COLO829 (cell line): ENCODE measurements at regions not wholly inside any gene's neighbourhood (a gene's known extent, or its start where the extent isn't known, plus 50 kb on each side); places are given as distances from the start of the nearest gene placed in this dataset.

Experiments
- DNase-seq: peaks from one replicate; pipeline ENCODE4 v3.0.0; 2012; ENCODE audit warnings: low spot score

DNA sequence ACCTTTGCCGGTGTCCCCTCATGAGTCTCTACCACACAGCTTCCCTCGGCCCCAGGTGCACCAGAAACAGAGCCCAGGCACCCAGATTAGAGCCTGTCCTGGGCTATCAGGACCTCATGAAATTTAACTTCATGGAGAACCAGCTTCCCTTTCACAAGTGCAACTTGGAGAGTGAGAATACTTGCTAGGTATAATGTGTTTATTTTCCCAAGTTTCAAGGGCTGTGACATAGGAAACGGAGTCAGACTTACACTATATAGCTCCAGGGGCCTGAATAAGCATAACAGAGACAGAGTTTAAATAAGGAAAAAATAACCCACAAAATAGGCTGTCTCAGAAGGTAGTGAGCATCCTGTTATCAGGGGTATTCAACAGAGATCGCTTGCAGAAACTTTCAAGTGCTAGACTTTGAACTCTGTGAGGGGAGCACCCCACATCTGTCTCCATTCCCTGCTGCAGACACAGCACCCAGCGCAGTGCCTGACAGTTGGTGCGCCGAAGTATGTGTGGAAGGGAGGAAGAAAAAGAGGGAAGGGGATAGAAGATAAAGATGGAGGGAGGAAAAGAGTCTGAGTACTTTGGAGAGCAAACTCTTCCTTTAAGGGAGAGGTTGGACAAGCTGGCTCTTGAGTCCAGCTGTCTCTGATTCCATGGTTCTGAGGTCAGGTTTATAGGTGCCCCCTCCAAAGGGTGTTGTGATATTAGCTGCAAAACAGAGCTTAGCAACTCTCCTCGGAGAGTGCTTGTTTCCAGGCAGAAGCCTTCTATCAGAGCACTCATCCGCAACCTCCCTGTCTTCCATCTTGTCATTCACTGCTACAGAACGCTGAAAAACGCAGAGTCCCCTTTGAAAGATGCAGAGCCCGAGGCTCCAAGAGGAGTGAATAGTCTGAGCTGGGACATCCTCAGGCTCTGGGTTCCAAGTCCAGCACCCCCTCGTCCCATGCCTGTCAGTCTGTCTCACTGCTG is 84.8 kb downstream of the CPN2 start:
- DNase-seq = no peak

DNA sequence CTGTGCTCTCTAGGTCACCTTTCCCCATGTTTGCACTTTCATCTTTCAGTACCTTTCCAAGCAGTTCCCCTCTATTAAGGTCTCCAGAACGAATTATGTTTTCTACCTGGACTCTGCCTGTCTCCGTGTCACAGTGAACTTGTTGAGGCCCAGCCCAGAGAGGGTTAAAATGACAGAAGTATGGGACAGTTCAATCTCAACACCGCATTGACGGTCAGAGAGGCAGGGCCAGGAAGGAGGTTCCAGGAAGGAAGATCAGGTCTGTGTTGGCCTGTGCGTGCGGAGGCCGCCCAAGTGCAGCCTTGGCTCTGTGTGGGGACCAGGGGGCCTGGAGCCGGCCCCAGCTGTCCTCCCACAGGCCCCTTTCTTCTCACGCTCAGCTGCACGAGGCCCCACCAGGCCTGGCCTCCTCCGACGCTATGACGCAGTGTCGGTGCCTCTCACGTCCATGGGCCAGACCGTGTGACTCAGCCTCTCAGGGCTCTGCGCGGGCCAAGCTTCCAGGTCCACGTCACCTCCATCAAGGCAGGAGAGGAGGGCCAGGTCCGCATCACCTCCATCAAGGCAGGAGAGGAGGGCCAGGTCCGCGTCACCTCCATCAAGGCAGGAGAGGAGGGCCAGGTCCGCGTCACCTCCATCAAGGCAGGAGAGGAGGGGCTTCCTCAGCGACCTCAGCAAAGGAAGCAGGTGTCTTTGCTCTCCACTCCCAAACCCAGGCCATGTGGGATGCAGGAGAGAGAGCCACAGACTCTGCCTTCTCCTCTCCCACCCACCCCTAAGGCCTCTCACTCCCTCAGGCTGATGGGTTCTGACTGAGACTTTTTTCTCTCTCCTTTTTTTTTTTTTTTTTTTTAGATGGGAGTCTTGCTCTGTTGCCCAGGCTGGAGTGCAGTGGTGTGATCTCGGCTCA is 83.1 kb downstream of the CPN2 start:
- no peak for DNase-seq

DNA sequence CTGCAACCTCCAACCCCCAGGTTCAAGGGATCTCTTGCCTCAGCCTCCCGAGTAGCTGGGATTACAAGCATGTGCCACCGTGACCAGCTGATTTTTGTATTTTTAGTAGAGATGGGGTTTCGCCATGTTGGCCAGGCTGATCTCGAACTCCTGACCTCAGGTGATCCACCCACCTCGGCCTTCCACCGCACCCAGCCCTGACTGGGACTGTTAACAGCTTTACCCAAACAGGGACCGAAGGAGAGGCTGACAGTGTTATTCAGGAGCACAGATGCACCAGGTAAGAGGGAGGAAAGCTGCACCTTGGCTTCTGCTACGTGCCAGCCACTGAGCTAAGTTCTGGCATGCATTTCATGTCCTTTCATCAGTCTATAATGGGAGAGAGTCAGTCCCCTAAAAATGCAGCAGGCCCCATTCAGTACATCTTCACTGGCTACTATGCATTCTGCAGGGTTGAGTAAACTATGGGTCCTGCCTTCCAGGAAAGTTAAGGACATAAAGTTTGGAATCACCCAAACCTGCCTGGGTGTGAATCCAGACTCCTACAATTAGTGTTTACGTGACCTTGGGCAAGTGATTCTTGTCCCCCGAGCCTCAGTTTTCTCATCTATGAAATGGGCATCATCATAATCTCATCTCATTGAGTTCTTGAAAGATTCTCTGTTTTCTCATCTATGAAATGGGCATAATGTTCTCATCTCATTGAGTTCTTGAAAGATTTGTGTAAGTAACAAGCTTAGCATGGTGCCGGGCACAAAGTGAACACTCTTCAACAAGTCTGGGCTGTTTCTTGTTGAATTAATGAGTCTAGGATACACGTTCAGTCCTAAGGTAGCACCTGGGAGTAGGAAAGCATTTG is 82.2 kb downstream of the CPN2 start:
- DNase-seq = no peak

DNA sequence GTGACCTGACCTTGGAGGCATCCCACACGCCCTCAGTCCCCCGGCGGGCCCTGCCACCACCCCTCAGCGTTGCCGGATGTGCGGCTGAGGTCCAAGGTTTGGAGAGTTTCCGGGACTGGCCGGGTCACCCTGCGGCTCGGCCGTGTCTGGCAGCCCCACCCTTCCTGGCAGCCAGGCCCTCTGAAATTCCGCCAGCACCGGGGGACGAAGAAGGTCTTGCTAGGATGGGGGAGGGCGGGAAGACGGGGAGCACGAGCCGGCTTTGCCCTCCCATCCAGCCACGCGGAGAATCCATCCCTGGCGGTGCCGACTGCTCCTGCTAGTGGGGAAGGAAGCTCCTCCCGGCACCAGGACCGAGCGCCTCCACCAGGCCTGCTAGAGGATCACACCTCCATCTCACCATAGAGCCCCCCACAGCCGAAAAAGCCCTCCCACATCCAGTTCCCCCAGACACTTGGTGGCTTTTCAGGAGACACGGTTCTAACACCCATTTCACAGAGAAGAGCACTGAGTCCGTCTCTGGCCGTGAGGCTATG is 81.5 kb downstream of the CPN2 start:
- peak; percentile 74 for DNase-seq

DNA sequence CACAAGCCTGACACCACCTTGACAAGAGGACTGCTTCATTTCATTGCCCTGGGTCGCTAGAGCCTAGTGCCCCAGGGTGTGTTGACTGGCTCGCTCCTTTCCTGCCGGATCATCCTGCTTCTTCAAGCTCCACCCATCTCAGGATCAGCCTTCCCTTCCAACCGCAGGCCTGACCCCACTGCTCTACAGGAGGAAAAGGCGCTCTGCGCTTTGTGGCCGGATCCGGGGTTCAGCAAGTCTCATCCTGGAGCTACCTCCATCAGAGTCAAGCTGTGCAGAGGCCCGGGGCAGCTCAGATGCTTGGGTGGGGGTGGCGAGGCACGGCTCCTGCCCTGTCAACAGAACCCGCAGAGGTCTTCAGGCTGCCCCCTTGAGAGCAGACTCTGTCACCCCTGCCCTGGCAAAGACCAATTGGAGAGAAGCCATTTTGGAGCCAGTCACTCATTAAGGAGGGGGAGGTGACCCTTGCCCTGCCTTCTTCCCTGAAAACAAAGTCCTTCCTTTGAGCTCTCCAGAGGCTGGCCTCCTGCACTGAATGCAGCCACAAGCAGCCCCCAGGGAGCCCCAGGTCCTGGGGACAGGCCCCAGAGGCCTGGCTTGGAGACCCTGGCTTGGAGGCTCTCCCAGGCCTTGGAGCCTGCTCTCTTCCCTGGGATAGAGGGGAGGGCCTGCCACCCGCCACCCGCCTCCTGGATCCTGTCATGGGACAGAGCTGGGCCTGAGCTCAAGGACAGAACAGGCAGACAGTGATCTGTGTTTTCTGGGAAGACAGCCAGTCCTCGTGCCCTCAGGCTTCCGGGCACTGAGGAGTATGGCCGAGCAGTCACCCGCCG is 80.3 kb downstream of the CPN2 start:
- DNase-seq = peak; percentile 97

DNA sequence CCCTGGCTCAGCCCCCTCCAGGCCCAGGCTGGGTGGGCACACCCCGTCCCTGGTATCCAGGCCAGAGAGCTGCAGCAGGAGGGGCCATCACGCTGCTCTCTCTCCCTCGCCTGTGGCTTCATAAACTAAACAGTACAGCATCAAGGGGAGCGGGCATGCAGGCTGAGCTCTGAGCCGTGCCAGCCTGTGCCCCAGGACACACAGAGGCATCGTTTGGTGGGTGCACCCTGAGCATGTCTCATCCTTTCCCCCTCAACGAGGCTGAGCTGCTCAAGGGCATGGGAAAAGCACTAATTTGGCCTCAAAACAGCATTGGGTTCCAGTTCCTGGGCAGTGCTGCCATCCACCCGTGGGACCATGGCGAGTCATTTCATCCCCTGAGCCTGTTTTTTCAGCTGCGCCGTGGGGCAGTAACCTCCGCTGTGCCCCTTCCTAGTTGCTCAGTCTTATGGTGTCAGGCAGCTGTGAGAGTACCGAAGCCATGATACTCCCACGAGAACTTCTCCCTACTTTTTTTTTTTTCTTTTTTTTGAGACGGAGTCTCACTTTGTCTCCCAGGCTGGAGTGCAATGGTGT is 79.6 kb downstream of the CPN2 start:
- DNase-seq = no peak

DNA sequence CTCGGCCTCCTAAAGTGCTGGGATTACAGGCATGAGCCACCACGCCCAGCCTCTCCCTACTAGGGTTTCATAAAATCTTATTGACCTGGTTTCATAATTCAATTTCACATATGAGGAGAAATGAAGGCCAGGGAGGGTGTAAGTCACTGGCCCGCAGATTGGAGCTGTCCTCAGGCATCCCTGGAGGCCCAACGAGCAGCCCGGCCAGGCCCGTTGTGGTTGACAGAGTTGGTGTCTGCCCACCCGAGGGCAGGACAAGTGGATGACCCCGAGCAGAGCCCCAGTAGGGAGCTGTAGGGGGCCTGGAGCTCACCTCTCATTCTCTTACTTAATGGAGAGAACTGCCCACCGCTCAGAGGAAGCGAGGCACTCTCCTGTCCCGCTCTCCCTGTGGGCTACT is 78.9 kb downstream of the CPN2 start:
- no peak for DNase-seq

DNA sequence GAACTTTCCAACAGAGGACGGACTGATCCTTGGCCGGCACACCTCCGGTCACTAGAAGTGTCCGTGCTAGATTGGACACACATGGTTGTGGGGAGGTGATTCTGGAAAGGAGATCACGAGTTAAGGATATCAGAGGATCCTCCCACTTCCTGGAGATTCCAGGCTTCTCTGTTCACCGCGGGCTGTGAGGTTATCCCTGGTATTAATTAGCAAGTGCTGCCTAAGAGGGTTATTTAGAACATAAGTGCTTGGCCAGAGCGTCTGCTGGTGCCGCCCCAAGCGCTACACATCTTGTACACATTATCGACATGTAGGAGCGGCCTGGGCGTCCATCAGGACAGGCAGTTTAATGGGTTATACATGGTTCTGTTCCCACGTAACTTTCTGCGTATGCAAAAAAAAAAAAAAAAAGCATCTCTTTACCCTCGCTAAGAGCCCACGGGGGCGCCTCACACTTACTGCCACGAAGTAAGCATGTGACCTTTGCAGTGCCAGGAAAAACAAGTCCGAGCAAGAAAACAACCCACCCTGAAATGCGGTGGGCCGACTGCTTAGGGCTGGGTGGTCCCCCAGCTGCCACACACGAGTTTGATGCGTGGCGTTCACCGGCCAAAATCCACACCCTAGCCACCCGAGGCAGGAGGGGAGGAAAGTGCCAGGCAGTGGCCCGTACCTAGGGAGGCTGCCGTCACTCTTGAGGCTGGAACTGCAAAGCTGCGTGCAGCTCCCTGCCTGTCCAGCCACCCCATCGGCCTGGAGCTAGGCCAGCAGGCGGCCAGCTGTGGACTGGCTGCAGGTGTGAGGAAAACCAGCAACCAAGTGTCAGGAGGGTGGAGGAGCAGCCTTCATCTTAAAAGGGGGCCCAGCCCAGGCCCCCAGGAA is 78.0 kb downstream of the CPN2 start:
- peak; percentile 51 for DNase-seq

DNA sequence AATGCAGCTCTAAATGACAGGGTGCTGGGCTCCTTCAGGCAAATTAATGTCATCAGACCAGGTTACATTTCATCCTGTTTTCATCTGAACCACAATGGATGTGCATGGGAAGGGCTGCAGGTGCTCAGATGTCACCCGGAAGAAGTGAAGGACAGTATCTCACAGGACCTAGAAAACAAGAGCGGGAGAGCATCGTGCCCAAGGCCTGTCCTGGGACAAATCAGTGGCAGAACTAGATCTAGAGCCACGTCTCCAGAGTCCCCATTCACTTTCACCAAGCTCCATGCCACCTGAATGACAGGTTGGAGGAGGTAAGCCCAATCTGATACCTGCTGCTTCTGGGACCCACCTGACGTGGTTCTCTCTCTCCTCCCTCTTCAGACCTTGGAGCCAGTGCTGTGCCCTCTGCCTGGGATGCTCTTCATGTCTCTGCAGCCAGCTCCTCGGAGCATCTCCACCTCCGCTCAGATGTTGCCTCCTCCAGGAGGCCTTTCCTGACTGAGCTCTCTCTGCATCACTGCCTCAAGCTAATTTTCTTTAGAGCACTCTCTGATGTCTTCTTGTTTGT is 77.3 kb downstream of the CPN2 start:
- no peak for DNase-seq

DNA sequence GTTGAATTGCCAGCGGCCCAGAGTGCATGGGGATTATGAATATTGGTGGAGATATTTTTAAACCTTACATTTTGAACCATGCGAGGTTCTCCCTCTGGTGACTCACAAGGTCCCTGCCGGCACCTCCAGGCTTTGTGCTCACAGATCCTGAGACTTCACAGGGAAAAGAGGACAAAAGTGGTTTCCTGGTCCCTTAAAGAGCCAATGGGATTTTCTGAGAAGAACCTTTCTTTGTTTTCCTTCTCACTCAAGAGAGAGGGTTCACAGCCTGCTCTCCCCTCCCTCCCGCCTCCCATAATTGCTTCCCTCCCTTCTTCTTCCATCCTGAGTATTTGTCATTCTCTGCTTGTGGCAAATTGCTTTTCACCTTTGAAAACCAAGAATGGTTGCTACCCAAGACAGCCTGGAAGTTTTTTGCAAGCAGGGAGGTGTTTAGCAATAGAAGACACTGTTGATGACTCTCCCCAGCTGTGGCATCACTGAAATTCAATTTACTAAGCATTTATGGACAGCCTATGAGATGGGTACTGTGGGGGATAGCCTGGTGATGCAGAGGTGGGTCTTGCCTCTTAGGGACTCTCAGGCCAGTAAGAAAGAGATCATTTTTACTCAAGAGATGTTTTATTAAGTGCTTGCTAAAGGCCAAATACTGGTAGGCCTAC is 76.6 kb downstream of the CPN2 start:
- DNase-seq = no peak

DNA sequence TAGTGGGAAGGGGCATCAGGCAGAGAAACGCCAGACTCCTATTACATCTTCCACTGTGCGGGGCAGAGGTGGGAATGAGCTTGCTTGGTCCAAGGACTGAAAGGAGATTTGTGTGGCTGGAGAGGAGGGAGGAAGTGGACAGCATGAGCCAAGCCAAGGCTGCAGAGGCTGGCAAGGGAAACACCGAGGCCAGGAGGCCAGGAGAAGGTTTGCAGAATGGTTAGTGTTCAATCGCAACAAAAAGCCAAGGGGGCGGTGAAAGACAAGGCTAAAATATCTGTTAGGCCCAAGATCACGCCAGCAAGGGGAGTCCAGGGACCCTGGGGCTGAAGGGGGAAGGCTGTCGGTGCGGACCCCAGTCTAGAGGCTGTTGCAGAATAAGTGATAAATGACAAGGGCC is 75.8 kb downstream of the CPN2 start:
- no peak for DNase-seq

DNA sequence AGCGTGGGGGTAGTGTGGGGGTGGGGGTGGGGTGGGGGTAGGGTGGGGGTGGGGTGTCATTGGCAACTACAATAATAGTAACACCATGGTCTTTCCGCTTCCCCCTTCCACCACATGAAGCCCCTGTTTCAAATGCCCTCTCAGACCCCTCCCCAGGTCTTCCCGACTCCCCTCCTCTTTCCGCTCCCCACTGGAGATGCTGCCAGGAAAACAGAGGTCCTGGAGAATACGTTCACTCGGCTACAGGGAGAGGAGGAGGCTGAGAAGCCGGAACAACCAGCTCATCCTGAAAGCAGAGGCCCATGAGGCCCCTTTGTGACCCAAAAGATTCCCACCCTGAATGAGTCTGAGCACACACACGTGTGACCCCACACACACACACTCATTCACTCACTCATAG is 75.4 kb downstream of the CPN2 start:
- no peak for DNase-seq

DNA sequence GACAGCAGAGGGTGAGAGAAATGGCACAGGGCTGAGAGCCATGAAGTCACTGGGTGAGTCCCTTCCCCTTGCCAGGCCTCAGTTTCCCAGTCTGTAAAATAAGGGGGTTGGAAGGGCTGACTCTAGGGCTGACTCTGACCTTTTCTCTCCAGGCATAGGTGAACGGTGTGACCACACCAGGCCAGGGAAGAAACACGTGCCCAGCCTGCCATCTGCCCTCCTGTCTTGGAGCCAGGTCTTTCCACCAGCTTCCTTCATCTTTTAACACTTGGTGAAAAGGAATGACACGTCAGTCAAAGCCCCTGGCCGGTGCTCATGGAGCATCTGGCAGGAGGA is 74.4 kb downstream of the CPN2 start:
- DNase-seq = no peak

DNA sequence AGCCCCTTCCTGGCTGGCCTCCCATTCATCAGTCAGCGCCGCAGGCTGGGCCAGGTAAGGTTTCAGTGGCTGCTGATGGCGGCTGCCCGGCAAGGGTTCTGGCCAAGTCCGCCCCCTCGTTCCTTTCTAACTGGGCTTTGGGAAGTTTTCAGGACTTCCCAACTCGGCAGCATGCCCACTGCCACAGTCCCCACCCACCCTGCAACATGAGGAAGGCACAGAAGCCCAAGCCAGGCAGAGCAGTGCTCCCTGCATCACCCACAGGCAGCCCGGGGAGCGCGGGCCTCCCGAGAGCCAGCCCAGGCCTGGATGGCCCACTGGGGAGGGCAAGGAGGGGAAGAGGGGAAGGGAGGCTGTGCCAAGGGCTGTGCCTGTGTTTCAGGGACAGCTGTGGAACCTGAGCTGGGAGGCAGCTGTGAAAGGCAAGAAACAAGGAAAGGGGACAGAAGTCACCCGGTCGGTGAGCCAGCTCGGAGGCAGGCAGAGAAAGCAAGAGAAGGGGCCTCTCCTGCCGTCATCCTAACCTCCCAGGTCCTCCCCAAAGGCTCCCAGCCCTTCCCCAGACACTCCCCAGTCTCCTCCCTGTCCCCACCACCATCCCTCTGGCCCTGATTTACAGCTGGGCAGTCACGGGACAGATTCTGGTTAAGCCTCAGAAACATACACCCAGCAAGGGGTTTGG is 73.9 kb downstream of the CPN2 start:
- DNase-seq = no peak

DNA sequence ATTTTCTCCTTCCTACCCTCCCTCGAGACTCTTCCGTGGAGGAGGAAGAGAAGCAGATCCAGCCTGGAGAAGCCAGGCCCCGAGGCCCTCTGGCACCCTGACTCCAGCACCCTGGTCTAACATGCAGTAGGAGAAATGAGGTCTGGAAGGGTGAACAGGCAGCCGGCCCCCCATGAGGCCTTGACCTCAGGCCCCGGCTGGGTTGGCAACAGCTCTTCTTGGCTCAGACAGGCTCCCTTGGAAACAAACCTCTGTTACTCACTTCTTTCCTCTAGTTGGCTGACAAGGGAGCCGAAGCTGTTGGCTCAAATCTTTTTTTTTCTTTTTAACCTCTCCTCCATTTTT is 73.4 kb downstream of the CPN2 start:
- DNase-seq = no peak

DNA sequence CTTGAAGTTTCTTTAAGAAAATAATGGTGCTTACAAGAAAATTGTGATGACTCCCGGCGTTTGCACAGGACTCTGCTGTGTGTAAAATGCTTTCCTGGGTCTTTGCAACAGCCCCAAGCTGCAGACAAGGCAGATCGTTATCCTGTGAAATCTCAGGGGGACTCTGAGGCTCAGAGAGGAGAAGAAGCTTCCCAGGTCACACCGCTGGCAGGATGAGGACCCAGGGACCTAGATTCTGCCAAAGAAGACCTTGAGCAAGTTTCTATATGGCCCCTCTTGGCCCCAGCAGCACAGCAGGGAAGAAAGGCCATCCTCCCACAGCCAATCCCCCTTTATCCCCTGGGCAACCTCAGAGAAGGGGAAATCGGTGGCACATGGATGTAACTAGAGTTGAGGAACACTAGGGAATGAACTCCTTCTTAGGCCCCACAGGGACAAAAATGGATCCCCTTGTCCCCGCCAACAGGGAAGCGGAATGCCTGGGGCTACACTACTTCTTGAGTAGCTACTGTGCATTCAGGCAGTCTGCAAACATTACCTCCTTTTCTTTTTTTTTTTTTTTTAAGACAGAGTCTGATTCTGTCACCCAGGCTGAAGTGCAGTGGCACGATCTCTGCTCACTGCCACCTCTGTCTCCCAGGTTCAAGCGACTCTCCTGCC is 72.8 kb downstream of the CPN2 start:
- no peak for DNase-seq

DNA sequence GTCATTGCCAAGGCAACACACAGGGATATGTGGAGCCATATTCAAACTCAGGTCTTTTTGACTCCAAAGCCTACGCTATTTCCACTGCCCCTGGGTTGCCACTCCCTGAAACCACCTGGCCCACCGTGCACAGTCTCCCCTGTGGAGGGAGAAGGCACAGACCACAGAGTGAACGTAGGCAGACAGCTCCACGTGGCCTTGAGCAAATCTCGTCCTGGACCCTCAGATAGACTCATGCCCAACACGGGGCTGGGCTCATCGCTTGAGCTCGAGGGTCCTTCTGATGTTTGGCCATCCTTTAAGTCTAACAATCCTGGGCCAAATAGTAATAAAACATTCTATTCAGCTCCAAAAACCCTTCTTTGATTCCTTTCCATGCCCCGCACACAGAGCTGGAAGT is 72.0 kb downstream of the CPN2 start:
- DNase-seq = no peak
